ENCODE measurements at regions not wholly inside any gene's neighbourhood (a gene's known extent, or its start where the extent isn't known, plus 50 kb on each side); places are given as distances from the start of the nearest gene placed in this dataset.

GRCh38 chr11:127057126-127057525 is 56.6 kb upstream of the KIRREL3 start:
- DNase-seq: no peak

- no peak for DNase-seq
These were observed 55.9 kb upstream of the KIRREL3 start for GRCh38 chr11:127056338-127056971.

- DNase-seq: no peak
These were observed 54.7 kb upstream of the KIRREL3 start for GRCh38 chr11:127055236-127055635.

GRCh38 chr11:127054153-127054552 is 53.6 kb upstream of the KIRREL3 start:
- no peak for DNase-seq

- DNase-seq: no peak
These were observed 51.8 kb upstream of the KIRREL3 start for GRCh38 chr11:127052404-127052803.
